ENCODE measurements at regions not wholly inside any gene's neighbourhood (a gene's known extent, or its start where the extent isn't known, plus 50 kb on each side); places are given as distances from the start of the nearest gene placed in this dataset.
A peak's percentile ranks its signal among the peaks of the same experiment; 100 is the strongest.

- whole genome bisulfite sequencing, 2 experiments (ENCODE audit: insufficient coverage in 1 of 2, insufficient read length in 1 of 2): 94 to 100% methylated on average over 4 to 10 of the region's 10 CpGs
- no peak overlapping the region for H3K27ac Mint-ChIP-seq
- H3K9me3 ChIP-seq (ENCODE audit: control insufficient read depth, low read length): no peaks in the 10 kb centered on the region
- H3K4me1 ChIP-seq (ENCODE audit: control insufficient read depth, insufficient read depth, low read length): no peaks in the 10 kb centered on the region
- H3K4me3 ChIP-seq (ENCODE audit: low read length): no peak overlapping the region
- TF ChIP-seq CTCF (conservative IDR thresholded peaks at IDR 0.05): no peak
- no peaks in the 10 kb centered on the region for H3K27me3 Mint-ChIP-seq (ENCODE audit: insufficient read depth)
- no peaks in the 10 kb centered on the region for H3K27me3 ChIP-seq (ENCODE audit: control insufficient read depth, insufficient read depth, low read length, poor library complexity, severe bottlenecking)
- no peak overlapping the region for H3K4me3 Mint-ChIP-seq
- H3K36me3 ChIP-seq (ENCODE audit: control insufficient read depth, insufficient read depth, low read length): no peaks in the 10 kb centered on the region
- DNase-seq: no peak
- H3K9me3 Mint-ChIP-seq: peaks cover 12% of the 10 kb centered on the region
- H3K27ac ChIP-seq (ENCODE audit: low read depth, low read length): no peak overlapping the region
- H3K36me3 Mint-ChIP-seq (ENCODE audit: low read depth): no peaks in the 10 kb centered on the region
- no peak overlapping the region for H3K9ac ChIP-seq (ENCODE audit: extremely low read depth, low read length, poor library complexity, severe bottlenecking)
- peaks cover 16% of the 10 kb centered on the region for H3K4me1 Mint-ChIP-seq
Observed at GRCh38 chr16:47949276-47949675, 206.5 kb downstream of the ABCC12 start.

GRCh38 chr16:47947723-47948122, 208.1 kb downstream of the ABCC12 start:
- Histone ChIP-seq H3K36me3 (ENCODE audit: control insufficient read depth, insufficient read depth, low read length) (no peaks in the 10 kb centered on the region), H3K4me3 (ENCODE audit: low read length) (no peak overlapping the region), H3K9me3 (ENCODE audit: control insufficient read depth, low read length) (no peaks in the 10 kb centered on the region), H3K27me3 (ENCODE audit: control insufficient read depth, insufficient read depth, low read length, poor library complexity, severe bottlenecking) (no peaks in the 10 kb centered on the region), H3K27ac (ENCODE audit: low read depth, low read length) (no peak overlapping the region), H3K9ac (ENCODE audit: extremely low read depth, low read length, poor library complexity, severe bottlenecking) (no peak overlapping the region), H3K4me1 (ENCODE audit: control insufficient read depth, insufficient read depth, low read length) (no peaks in the 10 kb centered on the region)
- H3K27me3 Mint-ChIP-seq (ENCODE audit: insufficient read depth): peaks cover 4% of the 10 kb centered on the region
- WGBS, 2 experiments (ENCODE audit: insufficient coverage in 1 of 2, insufficient read length in 1 of 2): 92 to 100% methylated on average over 2 to 3 of the region's 3 CpGs
- peak; percentile 30 for DNase-seq
- no peaks in the 10 kb centered on the region for H3K36me3 Mint-ChIP-seq (ENCODE audit: low read depth)
- no peak for TF ChIP-seq CTCF (conservative IDR thresholded peaks at IDR 0.05)
- no peak overlapping the region for H3K4me3 Mint-ChIP-seq
- H3K27ac Mint-ChIP-seq: no peak overlapping the region
- H3K9me3 Mint-ChIP-seq: peaks cover 12% of the 10 kb centered on the region
- H3K4me1 Mint-ChIP-seq: peaks cover 11% of the 10 kb centered on the region

GRCh38 chr16:47946092-47946491, 209.7 kb downstream of the ABCC12 start:
- Mint-ChIP-seq H3K27me3 (ENCODE audit: insufficient read depth) (peaks cover 4% of the 10 kb centered on the region), H3K9me3 (peaks cover 11% of the 10 kb centered on the region), H3K4me1 (peaks cover 16% of the 10 kb centered on the region), H3K4me3 (no peak overlapping the region), H3K27ac (no peak overlapping the region), H3K36me3 (ENCODE audit: low read depth) (no peaks in the 10 kb centered on the region)
- Histone ChIP-seq H3K36me3 (ENCODE audit: control insufficient read depth, insufficient read depth, low read length) (no peaks in the 10 kb centered on the region), H3K9ac (ENCODE audit: extremely low read depth, low read length, poor library complexity, severe bottlenecking) (no peak overlapping the region), H3K4me3 (ENCODE audit: low read length) (no peak overlapping the region), H3K9me3 (ENCODE audit: control insufficient read depth, low read length) (peaks cover 5% of the 10 kb centered on the region), H3K27me3 (ENCODE audit: control insufficient read depth, insufficient read depth, low read length, poor library complexity, severe bottlenecking) (no peaks in the 10 kb centered on the region), H3K27ac (ENCODE audit: low read depth, low read length) (no peak overlapping the region), H3K4me1 (ENCODE audit: control insufficient read depth, insufficient read depth, low read length) (peaks cover 5% of the 10 kb centered on the region)
- no peak for DNase-seq
- 84 to 91% methylated on average over 7 to 13 of the region's 13 CpGs for WGBS, 2 experiments (ENCODE audit: insufficient coverage in 1 of 2, insufficient read length in 1 of 2)
- TF ChIP-seq CTCF (conservative IDR thresholded peaks at IDR 0.05): no peak

Measured in endodermal cell (in vitro differentiated cells).